Smooth muscle cell (in vitro differentiated cells): ENCODE measurements at regions not wholly inside any gene's neighbourhood (a gene's known extent, or its start where the extent isn't known, plus 50 kb on each side); places are given as distances from the start of the nearest gene placed in this dataset.

Experiments used
- DNase-seq: peaks from one replicate; lab custom pipeline; 2025; ENCODE audit not compliant: unreplicated experiment; lab: John Stamatoyannopoulos, UW
- H2AFZ ChIP-seq: fragments of 200-600 bp; sonication (generic); 2 replicates; pipeline ENCODE4 v1.6.0; 2016; ENCODE audit warnings: antibody characterized with exemption, low read depth, mild to moderate bottlenecking
- H3F3A ChIP-seq: fragments of 200-600 bp; sonication (generic); 2 replicates; pipeline ENCODE4 v1.6.0; 2017; ENCODE audit warnings: antibody characterized with exemption, low read depth
- H3K27ac ChIP-seq: fragments of 200-600 bp; sonication (generic); 2 replicates; pipeline ENCODE4 v1.5.1; 2016; ENCODE audit warnings: low read depth, mild to moderate bottlenecking
- H3K27me3 ChIP-seq: fragments of 200-600 bp; sonication (generic); 2 replicates; pipeline ENCODE4 v1.6.1; 2016; ENCODE audit warnings: low read depth, mild to moderate bottlenecking
- H3K36me3 ChIP-seq: fragments of 200-600 bp; sonication (generic); 2 replicates; pipeline ENCODE4 v1.5.1; 2016; ENCODE audit warnings: low read depth
- H3K4me1 ChIP-seq: fragments of 200-600 bp; sonication (generic); 2 replicates; pipeline ENCODE4 v1.5.1; 2016; ENCODE audit warnings: low read depth
- H3K4me2 ChIP-seq: fragments of 200-600 bp; sonication (generic); 2 replicates; pipeline ENCODE4 v1.6.0; 2016; ENCODE audit warnings: mild to moderate bottlenecking
- H3K4me3 ChIP-seq: fragments of 200-600 bp; sonication (generic); 2 replicates; pipeline ENCODE4 v1.5.1; 2016; ENCODE audit warnings: mild to moderate bottlenecking
- H3K79me2 ChIP-seq: fragments of 200-600 bp; sonication (generic); 2 replicates; pipeline ENCODE4 v1.6.0; 2016; ENCODE audit warnings: low read depth, mild to moderate bottlenecking
- H3K9ac ChIP-seq: fragments of 200-600 bp; sonication (generic); 2 replicates; pipeline ENCODE4 v1.6.0; 2016; ENCODE audit warnings: low read depth
- H3K9me3 ChIP-seq: fragments of 200-600 bp; sonication (generic); replicated peaks from 2 replicates; pipeline ENCODE4 v1.5.1; 2016; ENCODE audit warnings: low read depth
- H4K20me1 ChIP-seq: fragments of 200-600 bp; sonication (generic); 2 replicates; pipeline ENCODE4 v1.6.0; 2016; ENCODE audit warnings: low read depth
- CTCF ChIP-seq: fragments of 200-600 bp; sonication (generic); IDR thresholded peaks from 2 replicates; pipeline ENCODE4 v1.5.1; 2017; ENCODE audit warnings: borderline replicate concordance, mild to moderate bottlenecking, antibody characterized with exemption; ENCODE audit not compliant: insufficient read depth, poor library complexity, severe bottlenecking
- whole genome bisulfite sequencing: methylation state at CpG from one replicate; pipeline ENCODE4 v1.1.7; 2016; ENCODE audit warnings: low lambda C conversion rate; 5-methylcytosine and 5-hydroxymethylcytosine counted together

- H3F3A ChIP-seq: no peaks in the 10 kb centered on the region
- no peaks in the 10 kb centered on the region for H3K4me1 ChIP-seq
- no peak overlapping the region for H3K27ac ChIP-seq
- DNase-seq: no peak
- H2AFZ ChIP-seq: no peak overlapping the region
- 79% methylated on average over 4 of the region's 4 CpGs for WGBS
- no peaks in the 10 kb centered on the region for H3K27me3 ChIP-seq
- H3K4me2 ChIP-seq: no peak overlapping the region
- H3K79me2 ChIP-seq: no peaks in the 10 kb centered on the region
- H3K9me3 ChIP-seq: no peaks in the 10 kb centered on the region
- no peaks in the 10 kb centered on the region for H3K36me3 ChIP-seq
- no peaks in the 10 kb centered on the region for H4K20me1 ChIP-seq
- no peak overlapping the region for H3K9ac ChIP-seq
- TF ChIP-seq CTCF: no peak
- H3K4me3 ChIP-seq: no peak overlapping the region
These were observed 362.1 kb downstream of the LRRC3B start for GRCh38 chr3:26984416-26985390.

GRCh38 chr3:26989037-26989436 is 366.5 kb downstream of the LRRC3B start:
- Histone ChIP-seq H3K9me3 (no peaks in the 10 kb centered on the region), H3F3A (no peaks in the 10 kb centered on the region), H3K4me1 (no peaks in the 10 kb centered on the region), H4K20me1 (no peaks in the 10 kb centered on the region), H3K9ac (no peak overlapping the region), H3K36me3 (no peaks in the 10 kb centered on the region), H2AFZ (no peak overlapping the region), H3K27me3 (no peaks in the 10 kb centered on the region), H3K4me3 (no peak overlapping the region), H3K79me2 (no peaks in the 10 kb centered on the region), H3K4me2 (no peak overlapping the region), H3K27ac (no peak overlapping the region)
- TF ChIP-seq CTCF: no peak
- 84% methylated on average over 1 of the region's 1 CpG for WGBS
- DNase-seq: no peak

GRCh38 chr3:26997226-26997625 is 372.0 kb downstream of the NEK10 start:
- Histone ChIP-seq H3K9me3 (no peaks in the 10 kb centered on the region), H4K20me1 (no peaks in the 10 kb centered on the region), H3K9ac (no peak overlapping the region), H3K79me2 (no peaks in the 10 kb centered on the region), H3K4me2 (no peak overlapping the region), H3K4me3 (no peak overlapping the region), H3K4me1 (no peaks in the 10 kb centered on the region), H3K36me3 (no peaks in the 10 kb centered on the region), H3K27ac (no peak overlapping the region), H3K27me3 (no peaks in the 10 kb centered on the region), H2AFZ (no peak overlapping the region), H3F3A (no peaks in the 10 kb centered on the region)
- no peak for DNase-seq
- 100% methylated on average over 1 of the region's 1 CpG for WGBS
- TF ChIP-seq CTCF: no peak
